Thyroid gland (tissue), 4 donors: ENCODE measurements at regions not wholly inside any gene's neighbourhood (a gene's known extent, or its start where the extent isn't known, plus 50 kb on each side); places are given as distances from the start of the nearest gene placed in this dataset.

Source experiments
- DNase-seq, 2 donors: peaks; one replicate each; pipeline ENCODE4 v3.0.0-alpha.2; 2019
- H3K27ac ChIP-seq, 3 donors: fragments of 200-600 bp; sonication (generic); 1 replicate in 2 of 3; 2 replicates in 1 of 3; pipeline ENCODE4 v1.5.1; 2016 to 2019; ENCODE audit warnings: mild to moderate bottlenecking in 1 of 3, moderate library complexity in 1 of 3
- H3K27me3 ChIP-seq: fragments of 200-600 bp; sonication (generic); one replicate; pipeline ENCODE4 v1.5.1; 2019
- H3K36me3 ChIP-seq, 2 donors: fragments of 200-600 bp; sonication (generic); one replicate each; pipeline ENCODE4 v1.5.1; 2016 to 2019
- H3K4me1 ChIP-seq, 2 donors: fragments of 200-600 bp; sonication (generic); one replicate each; pipeline ENCODE4 v1.5.1; 2017 to 2019
- H3K4me3 ChIP-seq, 3 donors: fragments of 200-600 bp; sonication (generic); replicated peaks in 1 of 3; 1 replicate in 2 of 3; 2 replicates in 1 of 3; pipeline ENCODE4 v1.5.1; 2016; ENCODE audit warnings: mild to moderate bottlenecking in 1 of 3
- H3K9me3 ChIP-seq: fragments of 200-600 bp; sonication (generic); one replicate; pipeline ENCODE4 v1.5.1; 2017
- CTCF ChIP-seq, 6 experiments: fragments of 200-600 bp in 3 of 6; fragments of 450-650 bp in 3 of 6; sonication (generic) in 3 of 6; IDR thresholded peaks; one replicate each; pipeline ENCODE4 v1.5.1; 2016 to 2019; ENCODE audit warnings: antibody characterized with exemption in 6 of 6, mild to moderate bottlenecking in 2 of 6, inconsistent platforms in 1 of 6, moderate library complexity in 1 of 6
- POLR2A ChIP-seq, 2 donors: fragments of 450-650 bp; IDR thresholded peaks; one replicate each; pipeline ENCODE4 v1.6.1; 2017; ENCODE audit warnings: antibody characterized with exemption in 2 of 2, mild to moderate bottlenecking in 2 of 2, moderate library complexity in 1 of 2
- WGBS, 2 donors: methylation state at CpG; one replicate each; pipeline ENCODE4 v1.1.5; 2017; 5-methylcytosine and 5-hydroxymethylcytosine counted together
- intact Hi-C: fragments of 100-400 bp; cut with DNase I; formaldehyde crosslinking; loops from one replicate; pipeline ENCODE4 v1.15.1; 2023

- 63 to 96% methylated on average over 3 of the region's 3 CpGs for WGBS, 2 donors
- TF ChIP-seq POLR2A (IDR thresholded peaks at IDR 0.05) (no peak), CTCF (IDR thresholded peaks at IDR 0.05) (no peak)
- DNase-seq, result no peak
- no peaks in the 10 kb centered on the region for H3K27me3 ChIP-seq
- intact Hi-C loops, result no loop called here
- no peaks in the 10 kb centered on the region for H3K9me3 ChIP-seq
- no peaks in the 10 kb centered on the region for H3K36me3 ChIP-seq
- no peak overlapping the region for H3K27ac ChIP-seq
- no peaks in the 10 kb centered on the region for H3K4me1 ChIP-seq
- no peak overlapping the region for H3K4me3 ChIP-seq
Observed at GRCh38 chr2:45305599-45305998, 296.3 kb upstream of the SIX2 start.

- H3K4me1 ChIP-seq, result no peaks in the 10 kb centered on the region
- H3K27ac ChIP-seq, result no peak overlapping the region
- H3K27me3 ChIP-seq, result no peaks in the 10 kb centered on the region
- no peak overlapping the region for H3K4me3 ChIP-seq
- H3K36me3 ChIP-seq, result no peaks in the 10 kb centered on the region
- H3K9me3 ChIP-seq, result no peaks in the 10 kb centered on the region
- no peak for TF ChIP-seq POLR2A (IDR thresholded peaks at IDR 0.05)
- no peak for TF ChIP-seq CTCF (IDR thresholded peaks at IDR 0.05)
- intact Hi-C loops, result no loop called here
- DNase-seq, result no peak
- 74 to 88% methylated on average over 5 of the region's 5 CpGs for WGBS, 2 donors
Observed at GRCh38 chr2:45303417-45304202, 294.4 kb upstream of the SIX2 start.

GRCh38 chr2:45301307-45302277 lies 292.3 kb upstream of the SIX2 start:
- DNase-seq, result peak; percentile 3 to 46

GRCh38 chr2:45300026-45300750 lies 290.9 kb upstream of the SIX2 start:
- 38 to 58% methylated on average over 4 of the region's 4 CpGs for WGBS, 2 donors
- no peaks in the 10 kb centered on the region for H3K4me1 ChIP-seq
- H3K27me3 ChIP-seq, result no peaks in the 10 kb centered on the region
- H3K36me3 ChIP-seq, result no peaks in the 10 kb centered on the region
- H3K9me3 ChIP-seq, result no peaks in the 10 kb centered on the region
- no peak for TF ChIP-seq POLR2A (IDR thresholded peaks at IDR 0.05)
- TF ChIP-seq CTCF (IDR thresholded peaks at IDR 0.05), result no peak
- H3K4me3 ChIP-seq, result no peak overlapping the region
- H3K27ac ChIP-seq, result no peak overlapping the region
- intact Hi-C loops, result no loop called here
- DNase-seq, result peak; percentile 55 to 72

More at GRCh38 chr2:45301307-45302277, 292.3 kb upstream of the SIX2 start:
- intact Hi-C loops, result no loop called here
- Histone ChIP-seq H3K27me3 (no peaks in the 10 kb centered on the region), H3K36me3 (no peaks in the 10 kb centered on the region), H3K9me3 (no peaks in the 10 kb centered on the region), H3K4me3 (no peak overlapping the region), H3K27ac (no peak overlapping the region), H3K4me1 (no peaks in the 10 kb centered on the region)
- WGBS, 2 donors, result 48 to 61% methylated on average over 16 to 19 of the region's 19 CpGs
- TF ChIP-seq CTCF (IDR thresholded peaks at IDR 0.05) (no peak), POLR2A (IDR thresholded peaks at IDR 0.05) (no peak)
